ENCODE measurements at regions not wholly inside any gene's neighbourhood (a gene's known extent, or its start where the extent isn't known, plus 50 kb on each side); places are given as distances from the start of the nearest gene placed in this dataset.

DNA sequence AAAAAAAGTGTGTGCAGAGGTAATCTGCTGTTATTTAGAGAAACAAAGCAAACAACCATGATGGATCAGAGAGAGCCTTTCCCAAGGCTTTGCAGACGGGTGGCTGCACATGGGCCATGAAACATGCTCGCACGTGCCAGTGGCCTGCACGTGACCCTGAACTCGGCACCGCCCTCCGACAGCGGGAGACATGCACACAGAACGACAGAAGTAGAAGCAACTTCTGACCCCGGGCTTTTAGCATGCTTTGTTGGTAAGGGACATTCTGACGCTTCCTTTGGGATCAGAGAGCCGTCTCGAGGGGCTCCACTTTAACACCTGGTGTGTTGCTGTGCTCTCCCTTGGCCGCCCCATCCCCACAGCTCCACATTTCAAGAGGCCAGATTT, 112.5 kb downstream of the KCNF1 start:
- CTCF ChIA-PET = no interaction called here

More for the DNA sequence above, 112.5 kb downstream of the KCNF1 start:
- Histone ChIP-seq H3K27ac (ENCODE audit: insufficient read depth, low read depth, low read length) (no peak overlapping the region), H3K27me3 (ENCODE audit: control insufficient read depth in 2 of 2, insufficient read depth in 2 of 2, low read length in 2 of 2) (no peaks in the 10 kb centered on the region), H3K36me3 (ENCODE audit: control insufficient read depth in 2 of 2, extremely low read depth in 1 of 2, insufficient read depth in 2 of 2, low read length in 2 of 2) (no peaks in the 10 kb centered on the region), H3K9ac (replicated peaks; ENCODE audit: extremely low read depth, insufficient read depth, low read length) (no peak overlapping the region), H4K20me1 (replicated peaks; ENCODE audit: control insufficient read depth, extremely low read depth, insufficient read depth, low read length) (no peaks in the 10 kb centered on the region), H3K4me1 (ENCODE audit: control insufficient read depth, extremely low read depth, insufficient read depth, low read length) (no peaks in the 10 kb centered on the region), H3K4me3 (replicated peaks in 1 of 3; ENCODE audit: insufficient read depth in 1 of 3, low read depth in 1 of 3, low read length in 3 of 3) (no peak overlapping the region), H3K79me2 (ENCODE audit: control insufficient read depth, insufficient read depth, low read length) (no peaks in the 10 kb centered on the region), H3K4me2 (ENCODE audit: insufficient read depth, low read length) (no peak overlapping the region), H3K9me3 (replicated peaks; ENCODE audit: control insufficient read depth, insufficient read depth, low read length) (no peaks in the 10 kb centered on the region), H2AFZ (ENCODE audit: low read depth, low read length) (no peak overlapping the region), H3K9me1 (replicated peaks; ENCODE audit: control insufficient read depth, extremely low read depth, insufficient read depth, low read length) (no peaks in the 10 kb centered on the region)
- POLR2A ChIA-PET = no interaction called here
- no peak for TF ChIP-seq JUN (IDR thresholded peaks at IDR 0.05; ENCODE audit: borderline replicate concordance, insufficient read depth, insufficient read length, low read depth)
- TF ChIP-seq, protein P1, sequence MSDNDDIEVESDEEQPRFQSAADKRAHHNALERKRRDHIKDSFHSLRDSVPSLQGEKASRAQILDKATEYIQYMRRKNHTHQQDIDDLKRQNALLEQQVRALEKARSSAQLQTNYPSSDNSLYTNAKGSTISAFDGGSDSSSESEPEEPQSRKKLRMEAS (IDR thresholded peaks at IDR 0.05; ENCODE audit: insufficient read depth, insufficient read length) = no peak
- TF ChIP-seq EZH2 (IDR thresholded peaks at IDR 0.05; ENCODE audit: borderline replicate concordance, low read depth, low read length, severe bottlenecking) = no peak
- TF ChIP-seq GATA2 (IDR thresholded peaks at IDR 0.05; ENCODE audit: insufficient read depth, insufficient read length, low read depth, low read length) = no peak
- TF ChIP-seq, protein P2, sequence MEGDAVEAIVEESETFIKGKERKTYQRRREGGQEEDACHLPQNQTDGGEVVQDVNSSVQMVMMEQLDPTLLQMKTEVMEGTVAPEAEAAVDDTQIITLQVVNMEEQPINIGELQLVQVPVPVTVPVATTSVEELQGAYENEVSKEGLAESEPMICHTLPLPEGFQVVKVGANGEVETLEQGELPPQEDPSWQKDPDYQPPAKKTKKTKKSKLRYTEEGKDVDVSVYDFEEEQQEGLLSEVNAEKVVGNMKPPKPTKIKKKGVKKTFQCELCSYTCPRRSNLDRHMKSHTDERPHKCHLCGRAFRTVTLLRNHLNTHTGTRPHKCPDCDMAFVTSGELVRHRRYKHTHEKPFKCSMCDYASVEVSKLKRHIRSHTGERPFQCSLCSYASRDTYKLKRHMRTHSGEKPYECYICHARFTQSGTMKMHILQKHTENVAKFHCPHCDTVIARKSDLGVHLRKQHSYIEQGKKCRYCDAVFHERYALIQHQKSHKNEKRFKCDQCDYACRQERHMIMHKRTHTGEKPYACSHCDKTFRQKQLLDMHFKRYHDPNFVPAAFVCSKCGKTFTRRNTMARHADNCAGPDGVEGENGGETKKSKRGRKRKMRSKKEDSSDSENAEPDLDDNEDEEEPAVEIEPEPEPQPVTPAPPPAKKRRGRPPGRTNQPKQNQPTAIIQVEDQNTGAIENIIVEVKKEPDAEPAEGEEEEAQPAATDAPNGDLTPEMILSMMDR (IDR thresholded peaks at IDR 0.05; ENCODE audit: extremely low read depth in 1 of 2, insufficient read depth in 1 of 2, low read depth in 1 of 2, low read length in 2 of 2) = no peak
- no peak for TF ChIP-seq MYC (IDR thresholded peaks at IDR 0.05; ENCODE audit: low read depth, low read length)
- no peak for TF ChIP-seq POLR2A (IDR thresholded peaks at IDR 0.05; ENCODE audit: low read depth, low read length)
- no peak for TF ChIP-seq POLR2AphosphoS5 (IDR thresholded peaks at IDR 0.05; ENCODE audit: insufficient read depth, low read depth, low read length)
- TF ChIP-seq FOS (IDR thresholded peaks at IDR 0.05; ENCODE audit: borderline replicate concordance, insufficient read depth, low read length) = no peak
- dilution Hi-C loops (cut with MboI; ENCODE audit: extremely low pct_ligation_motif_present, low sequenced_read_pairs) (no loop called here), intact Hi-C loops (cut with micrococcal nuclease) (no loop called here)
- no peak for FAIRE-seq
- no TSS peak for BruUV-seq (replicated peaks)
- no peak for DNase-seq (ENCODE audit: low read depth, low spot score)
